NCI-H2107 treated with DMSO at 0.1 percent for 48 hours (cell line): ENCODE measurements at regions not wholly inside any gene's neighbourhood (a gene's known extent, or its start where the extent isn't known, plus 50 kb on each side); places are given as distances from the start of the nearest gene placed in this dataset.

Source experiments
- DNase-seq: peaks from one replicate; lab custom pipeline; 2025; ENCODE audit not compliant: unreplicated experiment; lab: John Stamatoyannopoulos, UW

DNA sequence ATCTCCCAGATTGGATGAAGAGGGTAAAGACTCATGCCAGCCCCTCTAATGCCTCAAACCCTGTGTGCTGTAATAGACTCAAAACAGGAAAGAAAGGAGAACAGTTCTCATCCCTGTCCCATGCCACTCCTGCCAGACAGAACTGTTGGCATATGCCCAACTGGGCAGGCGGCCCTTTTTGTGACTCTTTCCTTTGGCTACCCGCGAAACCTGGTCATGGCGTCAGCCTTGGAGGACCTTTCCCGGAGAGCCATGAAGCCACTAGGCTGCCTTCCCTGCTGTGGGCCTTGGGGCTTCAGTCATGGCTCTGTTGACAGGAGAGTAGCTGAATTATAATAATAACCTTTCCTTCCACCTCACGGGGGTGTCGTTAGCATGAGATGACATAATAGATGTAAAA is 75.9 kb upstream of the SEMA6A start:
- no peak for DNase-seq

DNA sequence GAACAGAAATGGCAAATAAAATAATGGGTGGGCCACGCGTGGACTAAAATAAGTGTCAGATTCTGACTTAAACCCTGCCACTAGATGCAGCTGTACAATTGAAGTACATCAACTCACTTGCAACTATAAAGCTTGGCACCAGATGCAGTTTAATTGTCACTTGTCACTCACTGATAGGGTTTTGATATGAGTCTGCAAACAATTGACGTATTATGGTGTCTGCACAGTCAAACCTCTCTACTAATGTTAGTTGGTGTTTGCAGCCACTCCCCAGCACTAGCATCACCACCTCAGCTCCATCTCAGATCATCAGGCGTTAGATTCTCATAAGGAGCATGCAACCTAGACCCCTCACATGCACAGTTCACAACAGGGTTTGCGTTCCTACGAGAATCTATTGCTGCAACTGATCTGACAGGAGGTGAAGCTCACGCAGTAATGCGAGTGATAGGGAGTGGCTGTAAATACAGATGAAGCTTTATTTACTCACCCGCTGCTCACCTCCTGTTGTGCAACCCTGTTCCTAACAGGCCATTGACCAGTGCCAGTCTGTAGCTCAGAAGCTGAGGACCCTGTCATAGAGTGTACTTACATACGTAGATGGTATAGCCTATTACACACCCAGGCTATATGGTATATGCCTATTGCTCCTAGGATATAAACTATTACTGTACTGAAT is 72.1 kb upstream of the SEMA6A start:
- no peak for DNase-seq

DNA sequence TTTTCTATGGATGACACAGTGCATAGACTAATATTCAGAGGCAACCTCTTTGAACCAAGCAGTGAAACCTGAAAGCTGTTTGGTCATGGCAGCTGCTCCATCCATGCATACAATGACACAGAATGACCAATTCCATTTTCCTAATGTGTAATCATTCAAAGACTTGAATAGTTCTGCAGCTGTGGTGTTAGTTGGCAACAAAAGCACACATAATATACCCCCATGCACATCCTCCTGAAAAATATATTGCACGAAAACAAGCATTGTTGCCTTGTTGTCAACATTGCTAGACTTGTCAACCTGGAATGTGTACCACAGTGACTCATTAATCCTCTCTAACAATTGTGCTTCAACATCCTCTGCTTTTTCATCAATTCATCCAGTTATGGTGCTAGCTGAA is 71.0 kb upstream of the SEMA6A start:
- DNase-seq = no peak

DNA sequence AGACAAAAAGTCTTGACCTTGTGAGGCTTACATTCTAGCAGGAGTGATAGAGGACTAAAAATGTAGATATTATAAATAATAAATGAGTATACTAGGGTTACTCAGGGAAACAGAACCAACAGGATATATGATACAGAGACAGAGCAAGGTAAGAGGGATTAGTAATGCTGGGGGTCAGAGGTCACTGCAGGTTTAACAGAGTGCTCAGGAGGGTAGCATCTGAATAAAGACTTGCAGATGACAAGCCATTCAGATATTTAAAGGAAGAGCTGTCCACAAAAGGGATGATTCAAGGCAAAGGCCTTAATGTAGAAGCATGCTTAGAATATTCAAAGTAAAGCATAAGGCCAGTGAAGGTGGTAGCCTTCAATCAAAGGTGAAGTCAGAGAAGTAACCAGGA is 65.6 kb upstream of the SEMA6A start:
- no peak for DNase-seq

DNA sequence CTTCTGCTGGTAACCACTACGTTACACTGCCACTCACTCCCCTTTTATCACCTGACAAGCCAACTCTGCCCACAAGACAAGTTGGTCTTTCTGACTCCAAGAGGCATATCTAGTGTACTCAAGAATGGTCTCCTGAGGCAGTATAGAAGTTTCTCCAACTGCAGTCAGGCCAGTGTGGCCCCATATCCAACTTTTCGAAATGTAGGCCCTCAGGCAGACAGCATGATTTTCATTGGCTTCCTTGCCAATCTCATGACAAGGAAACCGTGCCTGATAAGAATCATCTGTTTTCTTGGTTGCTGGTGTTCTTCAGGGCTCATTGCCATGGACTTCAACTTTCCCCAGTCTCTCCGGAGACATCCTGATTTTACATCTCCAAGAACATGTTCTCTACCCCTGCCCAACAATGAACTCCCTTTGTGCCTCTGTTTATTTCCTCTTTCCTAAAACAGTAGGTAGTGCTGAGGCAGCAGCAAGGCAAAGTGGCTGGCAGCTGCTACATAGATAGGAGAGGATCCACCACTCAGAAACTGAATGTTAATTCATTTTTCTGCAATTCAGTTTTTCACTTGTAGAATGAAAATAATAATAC is 62.6 kb upstream of the SEMA6A start:
- no peak for DNase-seq

DNA sequence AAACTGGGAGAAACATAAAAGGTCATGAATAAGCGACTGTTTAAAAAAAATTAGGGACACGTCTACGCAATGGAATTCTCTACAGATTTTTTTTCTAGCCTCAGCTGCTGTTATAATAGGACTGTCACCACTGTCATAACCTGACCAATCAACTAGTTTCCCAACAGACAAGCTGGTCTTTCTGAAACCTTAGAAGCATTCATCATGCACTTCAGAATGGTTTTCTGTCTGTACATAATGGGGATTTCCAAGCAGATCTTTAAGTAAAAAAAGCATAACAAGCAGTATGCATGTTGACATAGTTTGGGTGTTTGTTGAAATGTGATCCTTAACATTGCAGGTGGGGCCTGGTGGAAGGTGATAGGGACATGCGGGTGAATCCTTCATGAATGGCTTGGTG is 58.3 kb upstream of the SEMA6A start:
- peak; percentile 11 for DNase-seq

DNA sequence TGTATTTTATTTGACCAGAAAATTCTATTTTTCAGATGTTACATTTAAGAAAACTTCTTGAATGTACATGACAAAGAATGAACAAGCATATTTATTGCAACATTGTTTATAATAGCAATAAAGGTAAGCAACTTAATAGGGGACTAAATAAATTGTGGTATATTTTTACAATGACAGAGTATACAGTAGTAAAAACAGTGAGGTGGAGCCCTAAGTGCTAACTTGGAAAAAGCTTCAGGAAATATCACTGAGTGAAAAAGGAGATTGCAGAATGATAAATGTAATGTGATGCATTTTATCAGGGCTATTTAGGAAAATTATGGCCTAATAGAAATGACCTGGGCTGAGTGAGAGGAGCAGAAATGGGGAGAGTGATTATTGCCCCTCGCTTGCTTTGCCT is 56.5 kb upstream of the SEMA6A start:
- DNase-seq = no peak

DNA sequence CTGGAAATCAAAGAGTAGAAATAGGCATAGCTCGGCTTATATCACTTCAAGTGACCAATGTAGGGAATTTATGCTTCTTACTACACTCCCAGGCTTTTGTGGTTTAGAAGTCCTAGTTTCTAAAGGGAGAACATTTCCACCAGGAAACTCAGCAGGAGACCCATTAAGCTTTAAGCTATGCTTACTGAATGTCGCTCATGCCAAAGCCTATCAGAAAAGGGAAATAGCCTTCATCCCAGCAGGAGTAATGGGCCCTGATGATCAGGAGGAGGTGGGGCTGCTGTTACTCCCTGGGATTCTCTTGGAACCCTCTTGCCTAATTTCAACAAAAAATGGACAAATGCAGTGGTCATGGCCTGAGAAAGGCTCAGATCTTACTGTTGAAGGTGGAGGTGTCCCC is 54.5 kb upstream of the SEMA6A start:
- no peak for DNase-seq

DNA sequence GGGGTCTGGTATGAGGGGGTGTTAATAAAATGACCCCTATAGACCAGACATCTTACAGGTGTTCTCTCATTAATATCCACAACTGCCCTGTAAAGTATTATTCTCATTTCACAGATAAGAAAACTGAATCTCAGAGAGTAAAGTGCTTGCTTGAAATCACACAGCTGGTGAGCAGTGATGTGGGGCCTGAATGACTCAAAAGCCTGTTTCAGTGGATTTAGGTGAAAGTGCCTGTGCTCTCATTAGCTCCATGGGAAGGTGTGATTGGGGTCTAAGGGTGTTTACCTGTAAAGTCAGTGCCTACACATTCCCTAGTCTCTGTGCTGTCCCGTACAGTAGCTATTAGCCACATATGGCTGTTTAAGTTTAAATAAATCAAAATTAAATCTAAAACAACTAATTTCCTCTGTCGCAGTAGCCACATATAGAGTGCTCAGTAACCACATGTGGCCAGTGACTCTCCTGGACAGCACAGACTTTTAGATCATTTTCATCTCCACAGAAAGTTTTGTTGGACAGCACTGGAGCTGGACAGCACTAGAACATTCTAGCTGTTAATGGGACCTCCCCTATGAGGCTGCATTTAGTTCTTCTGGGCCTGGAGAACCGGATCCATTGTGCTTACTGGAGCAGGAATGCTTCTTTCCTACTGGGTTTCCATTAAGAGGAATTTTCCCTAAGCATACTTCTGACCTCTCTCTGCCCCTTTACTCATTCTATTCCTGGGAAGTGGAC is 52.5 kb upstream of the SEMA6A start:
- DNase-seq = no peak

DNA sequence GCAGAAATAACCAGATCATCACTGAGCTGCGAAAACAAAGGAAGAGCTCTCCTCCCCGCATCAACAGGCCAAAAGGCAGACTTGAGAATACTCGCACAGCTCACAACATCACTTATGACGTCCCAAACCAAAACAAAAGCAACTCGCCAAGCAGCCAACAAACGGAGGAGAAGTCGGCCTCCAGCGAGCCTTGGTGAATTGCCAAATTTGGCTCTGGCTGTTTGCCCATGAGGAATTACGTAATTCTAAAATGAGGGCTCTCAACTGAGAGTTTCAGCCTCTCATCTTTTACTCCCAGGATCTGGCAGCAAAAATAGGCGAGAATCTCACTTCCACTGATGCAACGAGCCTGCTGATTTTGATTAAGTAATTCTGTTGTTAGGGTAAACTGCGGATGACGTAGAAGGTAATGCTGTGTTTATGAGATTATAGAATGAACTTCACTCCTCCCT is 51.7 kb upstream of the SEMA6A start:
- peak; percentile 71 for DNase-seq
